ENCODE measurements at regions not wholly inside any gene's neighbourhood (a gene's known extent, or its start where the extent isn't known, plus 50 kb on each side); places are given as distances from the start of the nearest gene placed in this dataset.

GRCh38 chr16:79815049-79815448 lies 214.5 kb upstream of the MAF start:
- TF ChIP-seq GATA3 (IDR thresholded peaks at IDR 0.05; ENCODE audit: low read depth, low read length): no peak
- no peak for TF ChIP-seq GATA2 (IDR thresholded peaks at IDR 0.05; ENCODE audit: low read depth, low read length)

- TF ChIP-seq GATA2 (IDR thresholded peaks at IDR 0.05; ENCODE audit: low read depth, low read length): no peak
- TF ChIP-seq GATA3 (IDR thresholded peaks at IDR 0.05; ENCODE audit: low read depth, low read length): no peak
Observed at GRCh38 chr16:79814124-79814523, 213.6 kb upstream of the MAF start.

GRCh38 chr16:79811541-79811940 lies 211.0 kb upstream of the MAF start:
- TF ChIP-seq GATA2 (IDR thresholded peaks at IDR 0.05; ENCODE audit: low read depth, low read length) (no peak), GATA3 (IDR thresholded peaks at IDR 0.05; ENCODE audit: low read depth, low read length) (no peak)

- no peak for TF ChIP-seq GATA3 (IDR thresholded peaks at IDR 0.05; ENCODE audit: low read depth, low read length)
- TF ChIP-seq GATA2 (IDR thresholded peaks at IDR 0.05; ENCODE audit: low read depth, low read length): no peak
Observed at GRCh38 chr16:79810449-79811189, 210.1 kb upstream of the MAF start.

GRCh38 chr16:79809376-79809775 lies 208.8 kb upstream of the MAF start:
- no peak for TF ChIP-seq GATA2 (IDR thresholded peaks at IDR 0.05; ENCODE audit: low read depth, low read length)
- no peak for TF ChIP-seq GATA3 (IDR thresholded peaks at IDR 0.05; ENCODE audit: low read depth, low read length)

GRCh38 chr16:79808731-79809130 lies 208.2 kb upstream of the MAF start:
- TF ChIP-seq GATA3 (IDR thresholded peaks at IDR 0.05; ENCODE audit: low read depth, low read length) (no peak), GATA2 (IDR thresholded peaks at IDR 0.05; ENCODE audit: low read depth, low read length) (no peak)

- no peak for TF ChIP-seq GATA3 (IDR thresholded peaks at IDR 0.05; ENCODE audit: low read depth, low read length)
- no peak for TF ChIP-seq GATA2 (IDR thresholded peaks at IDR 0.05; ENCODE audit: low read depth, low read length)
Observed at GRCh38 chr16:79806757-79807156, 206.2 kb upstream of the MAF start.

GRCh38 chr16:79805621-79806020 lies 205.1 kb upstream of the MAF start:
- no peak for TF ChIP-seq GATA2 (IDR thresholded peaks at IDR 0.05; ENCODE audit: low read depth, low read length)
- no peak for TF ChIP-seq GATA3 (IDR thresholded peaks at IDR 0.05; ENCODE audit: low read depth, low read length)

- TF ChIP-seq GATA2 (IDR thresholded peaks at IDR 0.05; ENCODE audit: low read depth, low read length): no peak
- no peak for TF ChIP-seq GATA3 (IDR thresholded peaks at IDR 0.05; ENCODE audit: low read depth, low read length)
Observed at GRCh38 chr16:79801646-79802045, 201.1 kb upstream of the MAF start.

GRCh38 chr16:79800016-79800608 lies 199.6 kb upstream of the MAF start:
- no peak for TF ChIP-seq GATA2 (IDR thresholded peaks at IDR 0.05; ENCODE audit: low read depth, low read length)

- no peak for TF ChIP-seq GATA3 (IDR thresholded peaks at IDR 0.05; ENCODE audit: low read depth, low read length)
Observed at GRCh38 chr16:79798416-79799053, 198.0 kb upstream of the MAF start.

- TF ChIP-seq GATA3 (IDR thresholded peaks at IDR 0.05; ENCODE audit: low read depth, low read length): no peak
- TF ChIP-seq GATA2 (IDR thresholded peaks at IDR 0.05; ENCODE audit: low read depth, low read length): no peak
Observed at GRCh38 chr16:79797486-79797885, 196.9 kb upstream of the MAF start.

GRCh38 chr16:79795556-79795955 lies 195.0 kb upstream of the MAF start:
- TF ChIP-seq GATA2 (IDR thresholded peaks at IDR 0.05; ENCODE audit: low read depth, low read length): no peak
- no peak for TF ChIP-seq GATA3 (IDR thresholded peaks at IDR 0.05; ENCODE audit: low read depth, low read length)

- no peak for TF ChIP-seq GATA3 (IDR thresholded peaks at IDR 0.05; ENCODE audit: low read depth, low read length)
- TF ChIP-seq GATA2 (IDR thresholded peaks at IDR 0.05; ENCODE audit: low read depth, low read length): no peak
Observed at GRCh38 chr16:79794941-79795340, 194.4 kb upstream of the MAF start.
